ENCODE measurements at regions not wholly inside any gene's neighbourhood (a gene's known extent, or its start where the extent isn't known, plus 50 kb on each side); places are given as distances from the start of the nearest gene placed in this dataset.

DNA sequence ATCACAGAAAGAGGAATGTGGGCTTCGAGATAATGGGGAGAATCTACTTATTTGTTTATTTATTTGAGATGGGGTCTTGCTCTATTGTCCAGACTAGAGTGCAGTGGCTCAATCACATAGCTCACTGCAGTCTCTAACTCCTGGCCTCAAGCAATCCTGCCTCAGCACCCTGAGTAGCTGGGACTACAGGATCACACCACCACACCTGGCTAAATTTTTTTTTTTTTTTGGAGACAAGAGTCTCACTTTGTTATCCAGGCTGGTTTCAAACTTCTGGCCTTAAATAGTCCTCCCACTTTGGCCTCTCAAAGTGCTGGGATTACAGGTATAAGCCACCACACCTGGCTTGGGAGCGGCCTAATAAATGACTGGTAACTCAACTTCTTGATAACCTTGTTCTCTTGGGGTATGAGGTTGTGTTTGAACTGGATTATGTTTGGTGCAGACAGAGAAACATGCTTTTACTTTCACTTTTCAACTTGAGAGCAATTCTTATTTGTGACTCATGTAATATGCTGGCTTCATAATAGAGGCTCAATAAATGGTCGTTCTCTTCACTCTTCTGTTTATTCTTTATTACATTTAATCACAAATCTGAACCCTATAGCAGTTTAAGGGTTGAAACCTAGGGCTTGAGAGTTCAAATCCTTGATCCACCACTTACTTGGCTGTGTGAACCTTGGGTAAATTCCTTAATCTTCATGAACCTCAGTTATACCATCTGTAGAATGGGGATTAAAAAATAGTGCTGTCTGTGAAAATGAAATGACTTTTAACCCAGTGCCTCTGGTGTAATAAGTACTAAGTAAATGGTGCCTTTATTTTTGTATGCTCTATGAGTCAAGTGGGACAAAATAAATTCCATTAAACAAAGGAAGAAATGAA is 129.1 kb upstream of the HS3ST2 start:
- H3K79me2 ChIP-seq (ENCODE audit: insufficient read depth, low read length): no peaks in the 10 kb centered on the region
- no peaks in the 10 kb centered on the region for H3K27me3 ChIP-seq (ENCODE audit: low read length)
- no peak for TF ChIP-seq EZH2phosphoT487 (conservative IDR thresholded peaks at IDR 0.05; ENCODE audit: low read length)
- TF ChIP-seq, protein P1, sequence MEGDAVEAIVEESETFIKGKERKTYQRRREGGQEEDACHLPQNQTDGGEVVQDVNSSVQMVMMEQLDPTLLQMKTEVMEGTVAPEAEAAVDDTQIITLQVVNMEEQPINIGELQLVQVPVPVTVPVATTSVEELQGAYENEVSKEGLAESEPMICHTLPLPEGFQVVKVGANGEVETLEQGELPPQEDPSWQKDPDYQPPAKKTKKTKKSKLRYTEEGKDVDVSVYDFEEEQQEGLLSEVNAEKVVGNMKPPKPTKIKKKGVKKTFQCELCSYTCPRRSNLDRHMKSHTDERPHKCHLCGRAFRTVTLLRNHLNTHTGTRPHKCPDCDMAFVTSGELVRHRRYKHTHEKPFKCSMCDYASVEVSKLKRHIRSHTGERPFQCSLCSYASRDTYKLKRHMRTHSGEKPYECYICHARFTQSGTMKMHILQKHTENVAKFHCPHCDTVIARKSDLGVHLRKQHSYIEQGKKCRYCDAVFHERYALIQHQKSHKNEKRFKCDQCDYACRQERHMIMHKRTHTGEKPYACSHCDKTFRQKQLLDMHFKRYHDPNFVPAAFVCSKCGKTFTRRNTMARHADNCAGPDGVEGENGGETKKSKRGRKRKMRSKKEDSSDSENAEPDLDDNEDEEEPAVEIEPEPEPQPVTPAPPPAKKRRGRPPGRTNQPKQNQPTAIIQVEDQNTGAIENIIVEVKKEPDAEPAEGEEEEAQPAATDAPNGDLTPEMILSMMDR (IDR thresholded peaks at IDR 0.05; ENCODE audit: insufficient read depth, low read length, poor library complexity, severe bottlenecking): no peak
- H3K9me3 ChIP-seq (ENCODE audit: insufficient read depth, low read length): peaks cover 5% of the 10 kb centered on the region; the same call in 1 of the 2 replicates
- no peak overlapping the region for H3K27ac ChIP-seq (ENCODE audit: low read depth, low read length)
- H2AFZ ChIP-seq (ENCODE audit: low read depth, low read length, severe bottlenecking): no peak overlapping the region
- no peaks in the 10 kb centered on the region for H3K9me2 ChIP-seq (replicated peaks; ENCODE audit: insufficient read depth, low read length)
- no peaks in the 10 kb centered on the region for H4K20me1 ChIP-seq (ENCODE audit: low read depth, low read length)
- no peak overlapping the region for H3K4me3 ChIP-seq (ENCODE audit: insufficient read depth, low read length, poor library complexity, severe bottlenecking)
- no peak overlapping the region for H3K4me2 ChIP-seq (ENCODE audit: low read depth, low read length, poor library complexity, severe bottlenecking)
- no peak overlapping the region for H3K9ac ChIP-seq (ENCODE audit: low read length)
- H3K36me3 ChIP-seq (ENCODE audit: low read length): 0 out of 2 replicates have a peak, but pooled peaks cover 4% of the 10 kb centered on the region
- no peaks in the 10 kb centered on the region for H3F3A ChIP-seq (ENCODE audit: insufficient read depth)

DNA sequence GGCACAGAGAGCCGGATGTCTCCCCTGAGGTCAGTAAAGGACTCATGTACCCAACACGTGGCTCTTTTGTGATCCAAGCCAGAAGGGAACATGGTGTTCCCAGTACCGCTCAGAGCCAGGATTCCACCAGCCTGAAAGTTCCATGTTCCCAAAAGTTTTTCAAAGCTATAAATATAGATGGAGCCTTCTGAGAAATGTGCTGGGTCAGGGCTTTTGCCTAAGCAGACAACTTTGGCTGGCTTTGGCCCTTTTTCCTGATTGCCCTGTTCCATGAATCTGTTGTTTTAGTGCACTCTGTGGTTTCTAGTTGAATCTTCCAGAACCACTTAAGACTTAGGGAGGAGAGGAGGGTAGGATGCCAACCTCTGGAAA is 128.5 kb upstream of the HS3ST2 start:
- TF ChIP-seq, protein P1 (IDR thresholded peaks at IDR 0.05; ENCODE audit: insufficient read depth, low read length, poor library complexity, severe bottlenecking): no peak
- TF ChIP-seq EZH2phosphoT487 (conservative IDR thresholded peaks at IDR 0.05; ENCODE audit: low read length): no peak
- no peak overlapping the region for H2AFZ ChIP-seq (ENCODE audit: low read depth, low read length, severe bottlenecking)
- H3F3A ChIP-seq (ENCODE audit: insufficient read depth): no peaks in the 10 kb centered on the region
- H3K36me3 ChIP-seq (ENCODE audit: low read length): 0 out of 2 replicates have a peak, but pooled peaks cover 4% of the 10 kb centered on the region
- no peaks in the 10 kb centered on the region for H3K9me2 ChIP-seq (replicated peaks; ENCODE audit: insufficient read depth, low read length)
- H3K27me3 ChIP-seq (ENCODE audit: low read length): no peaks in the 10 kb centered on the region
- H4K20me1 ChIP-seq (ENCODE audit: low read depth, low read length): no peaks in the 10 kb centered on the region
- H3K9ac ChIP-seq (ENCODE audit: low read length): no peak overlapping the region
- peaks cover 5% of the 10 kb centered on the region; the same call in 1 of the 2 replicates for H3K9me3 ChIP-seq (ENCODE audit: insufficient read depth, low read length)
- no peaks in the 10 kb centered on the region for H3K79me2 ChIP-seq (ENCODE audit: insufficient read depth, low read length)
- H3K27ac ChIP-seq (ENCODE audit: low read depth, low read length): no peak overlapping the region
- no peak overlapping the region for H3K4me3 ChIP-seq (ENCODE audit: insufficient read depth, low read length, poor library complexity, severe bottlenecking)
- H3K4me2 ChIP-seq (ENCODE audit: low read depth, low read length, poor library complexity, severe bottlenecking): no peak overlapping the region

DNA sequence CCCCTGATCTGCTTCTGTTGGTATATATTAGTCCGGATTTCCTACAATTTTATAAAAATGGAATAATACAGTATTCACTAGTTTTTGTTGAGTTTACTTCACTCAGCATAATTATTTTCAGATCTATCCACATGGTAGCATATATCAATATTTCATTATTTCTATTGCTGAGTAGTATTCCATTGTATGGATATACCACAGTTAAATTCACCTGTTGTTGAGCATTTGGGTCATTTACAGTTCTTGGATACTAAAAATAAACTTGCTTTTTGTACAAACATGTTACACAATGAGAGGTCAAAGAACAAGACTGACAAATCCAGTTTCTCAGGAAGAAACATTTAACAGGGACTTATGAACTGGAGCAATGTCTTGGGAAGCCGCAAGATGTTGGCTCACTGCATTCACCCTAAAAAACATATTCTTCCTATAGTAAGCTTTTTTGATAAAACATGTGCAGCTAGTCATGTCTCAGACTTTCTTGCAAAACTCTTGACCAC is 126.9 kb upstream of the HS3ST2 start:
- TF ChIP-seq, protein P1 (IDR thresholded peaks at IDR 0.05; ENCODE audit: insufficient read depth, low read length, poor library complexity, severe bottlenecking): no peak
- no peak for TF ChIP-seq EZH2phosphoT487 (conservative IDR thresholded peaks at IDR 0.05; ENCODE audit: low read length)
- H3K9ac ChIP-seq (ENCODE audit: low read length): no peak overlapping the region
- H3K79me2 ChIP-seq (ENCODE audit: insufficient read depth, low read length): no peaks in the 10 kb centered on the region
- H3K9me2 ChIP-seq (replicated peaks; ENCODE audit: insufficient read depth, low read length): no peaks in the 10 kb centered on the region
- no peaks in the 10 kb centered on the region for H3F3A ChIP-seq (ENCODE audit: insufficient read depth)
- H3K9me3 ChIP-seq (ENCODE audit: insufficient read depth, low read length): peaks cover 5% of the 10 kb centered on the region; the same call in 1 of the 2 replicates
- 0 out of 2 replicates have a peak, but pooled peaks cover 4% of the 10 kb centered on the region for H3K36me3 ChIP-seq (ENCODE audit: low read length)
- H3K4me3 ChIP-seq (ENCODE audit: insufficient read depth, low read length, poor library complexity, severe bottlenecking): no peak overlapping the region
- H3K27ac ChIP-seq (ENCODE audit: low read depth, low read length): no peak overlapping the region
- H2AFZ ChIP-seq (ENCODE audit: low read depth, low read length, severe bottlenecking): no peak overlapping the region
- no peaks in the 10 kb centered on the region for H3K27me3 ChIP-seq (ENCODE audit: low read length)
- H3K4me2 ChIP-seq (ENCODE audit: low read depth, low read length, poor library complexity, severe bottlenecking): no peak overlapping the region
- no peaks in the 10 kb centered on the region for H4K20me1 ChIP-seq (ENCODE audit: low read depth, low read length)
